ENCODE measurements at regions not wholly inside any gene's neighbourhood (a gene's known extent, or its start where the extent isn't known, plus 50 kb on each side); places are given as distances from the start of the nearest gene placed in this dataset.

DNA sequence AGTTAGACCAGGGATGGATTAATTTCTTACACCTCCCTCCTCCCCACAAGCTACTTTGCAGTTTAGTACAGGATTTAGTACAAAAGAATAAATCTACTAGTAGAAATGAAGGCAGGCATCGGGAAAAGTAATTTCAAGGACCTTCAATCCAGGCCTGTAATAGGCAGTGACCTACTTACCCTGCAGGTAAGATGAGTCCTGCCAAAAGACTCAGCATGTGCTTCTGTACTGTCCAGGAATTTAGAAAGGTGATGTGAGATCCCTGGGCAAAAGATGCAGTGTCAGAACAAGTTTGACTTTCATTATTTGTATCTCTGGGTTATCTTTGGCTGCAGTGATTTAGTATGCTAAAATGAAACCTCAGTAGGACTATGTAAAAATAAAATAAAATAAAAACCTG, 403.0 kb downstream of the NOVA1 start:
- DNase-seq (ENCODE audit: low spot score) (no peak), ATAC-seq (ENCODE audit: low FRiP score) (no peak)
- TF ChIP-seq, protein P1, sequence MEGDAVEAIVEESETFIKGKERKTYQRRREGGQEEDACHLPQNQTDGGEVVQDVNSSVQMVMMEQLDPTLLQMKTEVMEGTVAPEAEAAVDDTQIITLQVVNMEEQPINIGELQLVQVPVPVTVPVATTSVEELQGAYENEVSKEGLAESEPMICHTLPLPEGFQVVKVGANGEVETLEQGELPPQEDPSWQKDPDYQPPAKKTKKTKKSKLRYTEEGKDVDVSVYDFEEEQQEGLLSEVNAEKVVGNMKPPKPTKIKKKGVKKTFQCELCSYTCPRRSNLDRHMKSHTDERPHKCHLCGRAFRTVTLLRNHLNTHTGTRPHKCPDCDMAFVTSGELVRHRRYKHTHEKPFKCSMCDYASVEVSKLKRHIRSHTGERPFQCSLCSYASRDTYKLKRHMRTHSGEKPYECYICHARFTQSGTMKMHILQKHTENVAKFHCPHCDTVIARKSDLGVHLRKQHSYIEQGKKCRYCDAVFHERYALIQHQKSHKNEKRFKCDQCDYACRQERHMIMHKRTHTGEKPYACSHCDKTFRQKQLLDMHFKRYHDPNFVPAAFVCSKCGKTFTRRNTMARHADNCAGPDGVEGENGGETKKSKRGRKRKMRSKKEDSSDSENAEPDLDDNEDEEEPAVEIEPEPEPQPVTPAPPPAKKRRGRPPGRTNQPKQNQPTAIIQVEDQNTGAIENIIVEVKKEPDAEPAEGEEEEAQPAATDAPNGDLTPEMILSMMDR (IDR thresholded peaks at IDR 0.05), result no peak

DNA sequence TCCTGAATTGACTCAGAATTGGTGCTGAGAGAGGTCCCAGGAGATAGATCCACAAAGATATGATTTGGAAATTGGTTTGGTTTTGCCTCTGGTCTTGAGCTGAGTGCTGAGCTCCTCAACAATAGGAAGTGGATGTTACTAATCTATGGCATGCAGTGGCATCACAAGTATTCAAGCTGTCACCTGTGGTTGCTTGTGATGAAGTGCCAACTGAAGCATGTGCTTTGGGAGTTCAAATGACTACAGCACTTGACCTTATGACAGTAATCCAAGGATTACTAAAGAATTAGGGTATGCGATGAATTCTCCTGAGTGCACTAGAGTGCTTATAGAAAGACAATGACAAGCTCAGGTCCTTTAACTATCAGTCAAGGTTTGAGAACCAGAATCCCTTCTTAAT, 406.2 kb downstream of the NOVA1 start:
- DNase-seq (ENCODE audit: low spot score) (no peak), ATAC-seq (ENCODE audit: low FRiP score) (no peak)
- TF ChIP-seq, protein P1 (IDR thresholded peaks at IDR 0.05), result no peak

DNA sequence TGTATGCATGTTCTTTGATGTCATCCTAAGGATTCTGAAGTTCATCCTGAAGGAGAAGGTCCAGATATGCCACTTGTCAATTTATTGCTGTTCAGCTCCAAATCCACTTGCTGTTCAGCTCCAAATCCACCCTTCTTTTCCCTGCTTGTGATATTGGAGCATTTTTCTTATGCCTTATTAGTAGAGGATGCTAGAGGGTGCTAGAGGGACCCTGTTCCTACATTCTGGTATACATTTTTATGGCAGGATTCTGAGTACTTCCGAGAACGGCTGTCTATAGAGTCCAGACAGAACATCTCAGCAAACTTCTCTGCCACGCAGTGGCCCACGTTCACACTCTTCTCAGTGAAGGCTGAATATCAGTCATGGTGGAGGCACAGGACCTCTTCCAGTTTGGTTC, 406.7 kb downstream of the NOVA1 start:
- no peak for ATAC-seq (ENCODE audit: low FRiP score)
- TF ChIP-seq, protein P1 (IDR thresholded peaks at IDR 0.05), result no peak
- no peak for DNase-seq (ENCODE audit: low spot score)

DNA sequence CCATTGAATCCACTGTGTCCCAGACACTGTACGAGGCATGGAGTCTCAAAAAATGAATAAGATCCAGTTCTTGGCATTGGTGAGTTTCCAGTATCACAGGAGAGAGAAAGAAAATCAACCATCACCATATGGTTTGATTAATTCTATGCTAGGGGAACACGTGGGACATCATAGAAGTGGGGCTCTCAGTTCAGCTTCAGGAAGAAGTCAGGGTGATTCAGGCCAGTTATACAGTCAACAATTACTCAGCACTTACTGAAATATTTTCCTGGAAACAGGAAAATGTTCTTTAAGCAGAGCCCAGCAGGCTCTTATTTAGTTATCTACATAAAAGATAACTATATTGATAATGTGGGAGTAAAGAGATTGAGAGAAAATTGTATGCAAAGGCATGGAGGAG, 407.2 kb downstream of the NOVA1 start:
- ATAC-seq (ENCODE audit: low FRiP score) (no peak), DNase-seq (ENCODE audit: low spot score) (no peak)
- TF ChIP-seq, protein P1 (IDR thresholded peaks at IDR 0.05), result no peak

DNA sequence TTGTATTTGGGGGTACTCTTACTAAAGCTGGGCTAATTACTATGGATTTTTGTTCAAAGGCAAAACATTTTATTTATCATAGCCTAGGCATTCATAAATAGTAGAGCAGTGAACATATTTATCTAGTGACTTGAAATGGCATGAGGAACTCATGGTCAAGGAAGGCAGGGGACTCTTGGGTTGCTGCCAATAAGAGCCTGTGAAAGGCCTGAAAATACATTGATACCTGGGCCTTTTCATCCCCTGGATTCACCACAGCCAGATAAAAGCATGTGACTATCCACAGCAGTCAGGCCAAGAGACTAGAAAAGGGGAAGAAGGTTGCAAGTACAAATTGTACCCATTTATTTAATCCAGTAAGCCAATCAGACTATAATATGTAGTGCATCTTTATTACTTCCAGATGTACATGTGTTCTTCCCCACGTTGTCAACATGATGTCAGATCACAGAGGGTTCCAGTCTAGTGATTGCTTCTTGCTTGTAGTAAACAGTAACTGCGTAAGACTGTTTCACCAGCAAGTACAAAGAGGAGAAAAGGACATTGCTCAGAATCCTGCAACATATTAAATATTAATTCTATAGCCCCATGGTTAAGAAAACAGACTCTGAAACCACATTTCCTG, 409.7 kb downstream of the NOVA1 start:
- ATAC-seq (ENCODE audit: low FRiP score), result no peak
- DNase-seq (ENCODE audit: low spot score), result no peak
- TF ChIP-seq, protein P1 (IDR thresholded peaks at IDR 0.05), result no peak

DNA sequence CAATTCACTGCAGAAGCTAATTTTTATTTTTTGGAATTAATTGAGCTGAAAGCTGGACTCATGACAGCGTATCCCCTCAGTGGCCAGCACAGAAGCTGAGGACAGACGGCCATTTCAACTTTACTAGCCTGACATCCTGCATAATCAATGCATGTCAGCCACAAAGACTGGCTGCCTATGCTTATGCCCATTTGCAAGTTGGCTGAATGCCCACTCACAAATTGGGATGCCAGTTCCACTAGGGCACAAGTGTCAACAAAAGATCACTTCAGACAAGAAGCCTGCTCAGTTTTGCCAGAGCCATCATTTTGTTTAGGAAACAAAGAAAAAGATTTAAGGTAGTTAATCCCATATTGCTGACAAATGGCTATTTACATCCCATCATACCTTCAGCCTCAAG, 417.6 kb downstream of the NOVA1 start:
- TF ChIP-seq, protein P1 (IDR thresholded peaks at IDR 0.05), result no peak
- ATAC-seq (ENCODE audit: low FRiP score), result no peak
- DNase-seq (ENCODE audit: low spot score), result no peak

DNA sequence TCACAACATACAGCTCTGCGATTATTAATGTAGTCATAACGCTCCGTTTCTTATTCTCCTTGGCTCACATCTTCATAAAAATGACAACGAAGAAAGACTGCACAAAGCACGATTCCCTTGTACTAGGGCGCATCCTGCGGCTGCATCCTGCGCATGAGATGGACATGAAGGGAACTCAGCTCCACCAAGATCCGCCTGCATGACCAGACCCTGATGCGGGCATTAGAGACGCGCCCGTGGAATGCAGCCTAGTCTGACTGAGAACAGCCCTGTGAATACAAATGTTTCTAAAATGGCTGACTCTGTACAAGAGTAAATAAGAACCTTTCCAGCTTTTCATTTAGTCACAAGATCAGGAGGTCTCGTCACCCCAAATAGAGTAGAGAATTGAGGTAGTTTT, 422.2 kb downstream of the NOVA1 start:
- TF ChIP-seq, protein P1 (IDR thresholded peaks at IDR 0.05), result no peak
- no peak for ATAC-seq (ENCODE audit: low FRiP score)
- no peak for DNase-seq (ENCODE audit: low spot score)

All from omental fat pad (tissue), 3 donors.